ENCODE measurements at regions not wholly inside any gene's neighbourhood (a gene's known extent, or its start where the extent isn't known, plus 50 kb on each side); places are given as distances from the start of the nearest gene placed in this dataset.

- TF ChIP-seq, protein P1, sequence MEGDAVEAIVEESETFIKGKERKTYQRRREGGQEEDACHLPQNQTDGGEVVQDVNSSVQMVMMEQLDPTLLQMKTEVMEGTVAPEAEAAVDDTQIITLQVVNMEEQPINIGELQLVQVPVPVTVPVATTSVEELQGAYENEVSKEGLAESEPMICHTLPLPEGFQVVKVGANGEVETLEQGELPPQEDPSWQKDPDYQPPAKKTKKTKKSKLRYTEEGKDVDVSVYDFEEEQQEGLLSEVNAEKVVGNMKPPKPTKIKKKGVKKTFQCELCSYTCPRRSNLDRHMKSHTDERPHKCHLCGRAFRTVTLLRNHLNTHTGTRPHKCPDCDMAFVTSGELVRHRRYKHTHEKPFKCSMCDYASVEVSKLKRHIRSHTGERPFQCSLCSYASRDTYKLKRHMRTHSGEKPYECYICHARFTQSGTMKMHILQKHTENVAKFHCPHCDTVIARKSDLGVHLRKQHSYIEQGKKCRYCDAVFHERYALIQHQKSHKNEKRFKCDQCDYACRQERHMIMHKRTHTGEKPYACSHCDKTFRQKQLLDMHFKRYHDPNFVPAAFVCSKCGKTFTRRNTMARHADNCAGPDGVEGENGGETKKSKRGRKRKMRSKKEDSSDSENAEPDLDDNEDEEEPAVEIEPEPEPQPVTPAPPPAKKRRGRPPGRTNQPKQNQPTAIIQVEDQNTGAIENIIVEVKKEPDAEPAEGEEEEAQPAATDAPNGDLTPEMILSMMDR (conservative IDR thresholded peaks at IDR 0.05): no peak
- H3K27ac ChIP-seq: no peak overlapping the region
Measured at GRCh38 chr14:39576258-39576657, 144.0 kb upstream of the FBXO33 start.

- no peak overlapping the region for H3K27ac ChIP-seq
- TF ChIP-seq, protein P1 (conservative IDR thresholded peaks at IDR 0.05): no peak
Measured at GRCh38 chr14:39568809-39569538, 136.7 kb upstream of the FBXO33 start.

DNA sequence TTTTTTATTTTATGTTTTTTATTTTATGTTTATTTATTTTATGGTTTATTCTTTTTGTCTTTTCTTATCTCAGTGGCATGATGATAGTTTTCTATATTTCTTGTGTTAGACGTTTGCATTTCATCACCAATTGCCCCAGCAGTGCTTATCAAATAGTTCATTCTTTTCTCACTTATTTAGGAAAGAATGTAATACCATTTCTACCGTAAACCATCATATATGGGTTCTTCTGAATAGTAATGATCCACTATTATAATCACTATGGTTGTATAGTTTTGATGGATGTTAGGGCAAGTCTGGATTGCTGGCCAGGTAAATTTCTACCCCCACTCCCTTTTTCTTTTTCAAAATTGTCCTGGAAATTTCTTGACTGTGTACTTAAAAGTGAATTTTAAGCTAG is 134.6 kb upstream of the FBXO33 start:
- TF ChIP-seq, protein P1 (conservative IDR thresholded peaks at IDR 0.05): no peak
- H3K27ac ChIP-seq: no peak overlapping the region

- H3K27ac ChIP-seq: no peak overlapping the region
- TF ChIP-seq, protein P1 (conservative IDR thresholded peaks at IDR 0.05): no peak
Measured at GRCh38 chr14:39563361-39563760, 131.1 kb upstream of the FBXO33 start.

- H3K27ac ChIP-seq: no peak overlapping the region
- TF ChIP-seq, protein P1 (conservative IDR thresholded peaks at IDR 0.05): no peak
Measured at GRCh38 chr14:39562175-39562574, 129.9 kb upstream of the FBXO33 start.

DNA sequence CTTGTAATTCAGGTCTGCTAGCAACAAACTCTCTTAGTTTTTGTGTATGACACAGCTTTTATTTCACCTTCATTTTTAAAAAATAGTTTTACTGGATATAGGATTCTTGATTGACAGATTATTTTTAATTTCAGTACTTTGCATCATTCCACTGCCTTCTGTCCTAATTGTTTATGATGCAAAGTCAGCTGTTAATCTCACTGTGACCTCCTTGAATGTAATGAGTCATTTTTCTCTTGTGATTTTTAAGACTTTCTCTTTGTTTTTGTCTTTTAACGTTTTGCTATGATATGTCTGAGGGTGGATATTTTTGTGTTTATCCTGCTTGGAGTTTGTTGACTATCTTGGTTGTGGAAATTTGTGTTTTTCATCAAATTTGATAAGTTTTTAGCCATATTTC is 126.3 kb upstream of the FBXO33 start:
- no peak overlapping the region for H3K27ac ChIP-seq
- TF ChIP-seq, protein P1 (conservative IDR thresholded peaks at IDR 0.05): no peak

DNA sequence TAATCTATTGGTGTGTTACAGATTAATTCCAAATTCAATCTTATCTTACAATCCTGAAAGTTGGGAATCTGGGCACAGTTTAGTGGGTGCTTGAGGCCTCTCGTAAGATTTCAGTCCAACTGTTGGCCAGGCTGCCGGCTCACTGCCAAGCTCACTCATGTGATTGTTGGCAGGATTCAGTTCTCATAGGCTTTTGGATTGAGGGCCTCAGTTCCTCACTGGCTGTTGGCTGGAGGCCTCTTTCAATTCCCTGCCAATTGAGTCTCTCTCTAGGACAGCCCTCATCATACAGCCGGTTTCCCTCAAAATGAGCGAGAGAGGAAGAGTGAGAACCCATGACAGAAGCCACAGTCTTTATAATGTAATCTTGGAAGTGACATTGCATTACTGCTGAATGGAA is 123.5 kb upstream of the FBXO33 start:
- TF ChIP-seq, protein P1 (conservative IDR thresholded peaks at IDR 0.05): no peak
- no peak overlapping the region for H3K27ac ChIP-seq

Data from VCaP (cell line).